Endodermal cell (in vitro differentiated cells): ENCODE measurements at regions not wholly inside any gene's neighbourhood (a gene's known extent, or its start where the extent isn't known, plus 50 kb on each side); places are given as distances from the start of the nearest gene placed in this dataset.
"Not testable (repeated sequence)": the region's sequence is repeated elsewhere in the genome, so short reads cannot be mapped to it uniquely, and the experiment has no call there.

Experiments
- DNase-seq: peaks from one replicate; pipeline ENCODE4 v3.0.0-alpha.2; 2017
- H3K27ac ChIP-seq: 2 replicates; pipeline ENCODE4 v1.5.1; 2013; ENCODE audit warnings: mild to moderate bottlenecking, low read depth, low read length, moderate library complexity
- H3K27me3 ChIP-seq: 2 replicates; pipeline ENCODE4 v1.6.1; 2013; ENCODE audit warnings: mild to moderate bottlenecking, low read length, moderate library complexity; ENCODE audit not compliant: insufficient read depth, control insufficient read depth, poor library complexity, severe bottlenecking
- H3K36me3 ChIP-seq: 2 replicates; pipeline ENCODE4 v1.7.0; 2013; ENCODE audit warnings: mild to moderate bottlenecking, low read length, moderate library complexity; ENCODE audit not compliant: control insufficient read depth, insufficient read depth
- H3K4me1 ChIP-seq: one replicate; pipeline ENCODE4 v1.7.0; 2013; ENCODE audit warnings: low read length; ENCODE audit not compliant: control insufficient read depth, insufficient read depth
- H3K4me3 ChIP-seq: 2 replicates; pipeline ENCODE4 v1.5.1; 2013; ENCODE audit warnings: mild to moderate bottlenecking, low read length, moderate library complexity
- H3K9ac ChIP-seq: 2 replicates; pipeline ENCODE4 v1.6.1; 2013; ENCODE audit warnings: mild to moderate bottlenecking, low read length, moderate library complexity; ENCODE audit not compliant: poor library complexity, severe bottlenecking; ENCODE audit errors: extremely low read depth
- H3K9me3 ChIP-seq: 2 replicates; pipeline ENCODE4 v1.6.1; 2013; ENCODE audit warnings: mild to moderate bottlenecking, low read length, moderate library complexity; ENCODE audit not compliant: control insufficient read depth
- H3K27ac Mint-ChIP-seq: 2 replicates; pipeline ENCODE4 v1.8.0; 2020; ENCODE audit warnings: mixed read lengths
- H3K27me3 Mint-ChIP-seq: 2 replicates; pipeline ENCODE4 v1.8.0; 2021; ENCODE audit warnings: mild to moderate bottlenecking, mixed read lengths; ENCODE audit not compliant: insufficient read depth
- H3K36me3 Mint-ChIP-seq: 2 replicates; pipeline ENCODE4 v1.8.0; 2020; ENCODE audit warnings: low read depth, mixed read lengths
- H3K4me1 Mint-ChIP-seq: 2 replicates; pipeline ENCODE4 v1.8.0; 2020; ENCODE audit warnings: mixed read lengths
- H3K4me3 Mint-ChIP-seq: 2 replicates; pipeline ENCODE4 v1.8.0; 2020; ENCODE audit warnings: mild to moderate bottlenecking, moderate library complexity, mixed read lengths
- H3K9me3 Mint-ChIP-seq: 2 replicates; pipeline ENCODE4 v1.8.0; 2020; ENCODE audit warnings: mild to moderate bottlenecking, mixed read lengths
- CTCF ChIP-seq: fragments of 200-600 bp; sonication (generic); conservative IDR thresholded peaks from 2 replicates; pipeline ENCODE4 v1.5.0; 2021; ENCODE audit warnings: antibody characterized with exemption, mild to moderate bottlenecking
- WGBS, 2 experiments: methylation state at CpG; one replicate each; pipeline versions ENCODE4 v1.1.5 to v1.1.7; 2013; ENCODE audit warnings: missing lambda C conversion rate in 2 of 2, mixed read lengths in 1 of 2; ENCODE audit not compliant: insufficient coverage in 1 of 2, insufficient read length in 1 of 2; 5-methylcytosine and 5-hydroxymethylcytosine counted together

GRCh38 chr9:129539446-129539845, 81.5 kb downstream of the C9orf50 start:
- peaks cover 8% of the 10 kb centered on the region for H3K27me3 Mint-ChIP-seq
- no peak overlapping the region for H3K27ac Mint-ChIP-seq
- Histone ChIP-seq H3K9ac (no peak overlapping the region), H3K36me3 (no peaks in the 10 kb centered on the region), H3K4me3 (no peak overlapping the region), H3K9me3 (peaks cover 8% of the 10 kb centered on the region), H3K4me1 (no peaks in the 10 kb centered on the region), H3K27ac (no peak overlapping the region), H3K27me3 (no peaks in the 10 kb centered on the region)
- peaks cover 9% of the 10 kb centered on the region for H3K9me3 Mint-ChIP-seq
- no peaks in the 10 kb centered on the region for H3K4me1 Mint-ChIP-seq
- no peak for DNase-seq
- TF ChIP-seq CTCF, result no peak
- H3K4me3 Mint-ChIP-seq, result no peak overlapping the region
- 94 to 100% methylated on average over 3 to 4 of the region's 4 CpGs for WGBS, 2 experiments
- peaks cover 3% of the 10 kb centered on the region for H3K36me3 Mint-ChIP-seq

- DNase-seq, H3K27ac ChIP-seq, H3K9me3 ChIP-seq, H3K4me3 Mint-ChIP-seq, H3K4me1 ChIP-seq, H3K36me3 Mint-ChIP-seq, H3K4me3 ChIP-seq, H3K27ac Mint-ChIP-seq, H3K27me3 Mint-ChIP-seq, H3K36me3 ChIP-seq, H3K27me3 ChIP-seq, H3K9ac ChIP-seq, H3K4me1 Mint-ChIP-seq: not testable (repeated sequence)
- WGBS, 2 experiments, result 95% methylated on average over 2 to 5 of the region's 5 CpGs
- peaks cover 13% of the 10 kb centered on the region for H3K9me3 Mint-ChIP-seq
These were observed 89.0 kb downstream of the C9orf50 start for GRCh38 chr9:129531860-129532402.

GRCh38 chr9:129527955-129528354, 92.9 kb downstream of the C9orf50 start:
- not testable (repeated sequence) for H3K27me3 ChIP-seq, H3K27me3 Mint-ChIP-seq, H3K4me3 Mint-ChIP-seq, H3K9ac ChIP-seq, H3K4me1 ChIP-seq, H3K36me3 Mint-ChIP-seq, H3K36me3 ChIP-seq, DNase-seq, H3K27ac Mint-ChIP-seq, H3K4me3 ChIP-seq, H3K27ac ChIP-seq, H3K9me3 ChIP-seq
- WGBS, 2 experiments, result 100% methylated on average over 1 of the region's 1 CpG; no CpG with 5 or more reads in 1 of the 2 experiments
- peaks cover 12% of the 10 kb centered on the region for H3K4me1 Mint-ChIP-seq
- H3K9me3 Mint-ChIP-seq, result peaks cover 18% of the 10 kb centered on the region

GRCh38 chr9:129525656-129526196, 95.2 kb downstream of the C9orf50 start:
- Mint-ChIP-seq H3K27ac (no peak overlapping the region), H3K4me1 (peaks cover 12% of the 10 kb centered on the region), H3K36me3 (no peaks in the 10 kb centered on the region), H3K27me3 (peaks cover under 1% of the 10 kb centered on the region), H3K4me3 (no peak overlapping the region), H3K9me3 (peaks cover 15% of the 10 kb centered on the region)
- no peak for TF ChIP-seq CTCF
- Histone ChIP-seq H3K9me3 (no peaks in the 10 kb centered on the region), H3K4me3 (no peak overlapping the region), H3K27me3 (no peaks in the 10 kb centered on the region), H3K9ac (no peak overlapping the region), H3K27ac (no peak overlapping the region), H3K4me1 (no peaks in the 10 kb centered on the region), H3K36me3 (no peaks in the 10 kb centered on the region)
- WGBS, 2 experiments, result 90 to 93% methylated on average over 2 to 3 of the region's 3 CpGs
- DNase-seq, result no peak
